Stimulated activated naive B cell treated with anti-CD40 and anti-IgM and Interleukin-4, amounts not matched to agents 10 μg/mL and 1 μg/mL and 100 μg/mL, for 72 hours (primary cell): ENCODE measurements at regions not wholly inside any gene's neighbourhood (a gene's known extent, or its start where the extent isn't known, plus 50 kb on each side); places are given as distances from the start of the nearest gene placed in this dataset.

ENCODE experiments used
- ATAC-seq, 2 donors: fragments of 150-1000 bp; cut with Tn5 transposase; replicated peaks; 2 replicates each; pipeline ENCODE4 v1.10.0; 2021; ENCODE audit warnings: moderate library complexity in 1 of 2
- DNase-seq: peaks from one replicate; pipeline ENCODE4 v3.0.0; 2021
- H3K27ac Mint-ChIP-seq: one replicate; pipeline ENCODE4 v1.8.0; 2022; ENCODE audit warnings: mild to moderate bottlenecking, mixed read lengths
- H3K27me3 Mint-ChIP-seq, 2 donors: one replicate each; pipeline ENCODE4 v1.8.0; 2022; ENCODE audit warnings: mixed read lengths in 2 of 2
- H3K36me3 Mint-ChIP-seq, 2 donors: one replicate each; pipeline ENCODE4 v1.8.0; 2022; ENCODE audit warnings: mixed read lengths in 2 of 2, mild to moderate bottlenecking in 1 of 2
- H3K4me1 Mint-ChIP-seq, 2 donors: one replicate each; pipeline ENCODE4 v1.8.0; 2022; ENCODE audit warnings: mixed read lengths in 2 of 2, mild to moderate bottlenecking in 1 of 2
- H3K4me3 Mint-ChIP-seq, 2 donors: one replicate each; pipeline ENCODE4 v1.8.0; 2022; ENCODE audit warnings: mild to moderate bottlenecking in 2 of 2, mixed read lengths in 2 of 2, moderate library complexity in 1 of 2
- H3K9me3 Mint-ChIP-seq, 2 donors: one replicate each; pipeline ENCODE4 v1.8.0; 2022; ENCODE audit warnings: mixed read lengths in 2 of 2, mild to moderate bottlenecking in 1 of 2

- DNase-seq (no peak), ATAC-seq (no peak)
- no peaks in the 10 kb centered on the region for H3K4me1 Mint-ChIP-seq
- no peaks in the 10 kb centered on the region for H3K36me3 Mint-ChIP-seq
- H3K9me3 Mint-ChIP-seq, result peaks cover 3 to 7% of the 10 kb centered on the region in 2 donors
- H3K27ac Mint-ChIP-seq, result no peak overlapping the region
- H3K4me3 Mint-ChIP-seq, result no peak overlapping the region
- peaks cover 0 to 5% of the 10 kb centered on the region in 2 donors for H3K27me3 Mint-ChIP-seq
Observed at GRCh38 chr6:18720075-18720474, 332.9 kb downstream of the RNF144B start.

DNA sequence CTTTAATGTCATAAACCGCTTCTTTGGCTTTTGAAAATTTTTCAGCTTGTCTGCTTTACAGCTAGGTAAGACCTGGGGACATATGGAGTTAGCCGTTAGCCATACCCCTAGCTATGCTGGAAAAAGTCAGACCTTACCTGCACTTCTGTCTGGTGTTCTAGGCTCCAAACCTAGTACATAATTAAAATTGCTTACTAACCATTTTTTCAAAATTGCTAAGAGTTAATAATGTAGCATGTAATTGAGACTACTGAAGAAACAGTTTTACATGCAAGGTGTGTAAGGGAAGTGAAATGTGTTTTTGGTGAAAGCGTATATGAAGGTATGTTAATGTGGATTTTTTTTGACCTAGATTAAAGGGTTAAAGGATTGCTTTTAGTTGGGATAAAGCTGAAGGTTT, 336.9 kb downstream of the RNF144B start:
- H3K9me3 Mint-ChIP-seq, result peaks cover 0 to 6% of the 10 kb centered on the region in 2 donors
- H3K36me3 Mint-ChIP-seq, result no peaks in the 10 kb centered on the region
- H3K4me3 Mint-ChIP-seq, result no peak overlapping the region
- H3K27ac Mint-ChIP-seq, result no peak overlapping the region
- H3K4me1 Mint-ChIP-seq, result no peaks in the 10 kb centered on the region
- H3K27me3 Mint-ChIP-seq, result peaks cover 0 to 5% of the 10 kb centered on the region in 2 donors
- no peak for ATAC-seq
- no peak for DNase-seq

GRCh38 chr6:18725449-18725848, 338.3 kb downstream of the RNF144B start:
- no peak for ATAC-seq

GRCh38 chr6:18733921-18734550, 346.9 kb downstream of the RNF144B start:
- Mint-ChIP-seq H3K36me3 (no peaks in the 10 kb centered on the region), H3K9me3 (peaks cover 9 to 15% of the 10 kb centered on the region in 2 donors), H3K4me3 (no peak overlapping the region), H3K27ac (no peak overlapping the region), H3K27me3 (peaks cover 0 to 4% of the 10 kb centered on the region in 2 donors), H3K4me1 (no peaks in the 10 kb centered on the region)
- ATAC-seq, result no peak
- no peak for DNase-seq

More at GRCh38 chr6:18725449-18725848, 338.3 kb downstream of the RNF144B start:
- H3K27me3 Mint-ChIP-seq, result no peaks in the 10 kb centered on the region
- no peaks in the 10 kb centered on the region for H3K36me3 Mint-ChIP-seq
- no peak overlapping the region for H3K27ac Mint-ChIP-seq
- no peak overlapping the region for H3K4me3 Mint-ChIP-seq
- no peaks in the 10 kb centered on the region for H3K4me1 Mint-ChIP-seq
- DNase-seq, result no peak
- peaks cover 0 to 8% of the 10 kb centered on the region in 2 donors for H3K9me3 Mint-ChIP-seq

DNA sequence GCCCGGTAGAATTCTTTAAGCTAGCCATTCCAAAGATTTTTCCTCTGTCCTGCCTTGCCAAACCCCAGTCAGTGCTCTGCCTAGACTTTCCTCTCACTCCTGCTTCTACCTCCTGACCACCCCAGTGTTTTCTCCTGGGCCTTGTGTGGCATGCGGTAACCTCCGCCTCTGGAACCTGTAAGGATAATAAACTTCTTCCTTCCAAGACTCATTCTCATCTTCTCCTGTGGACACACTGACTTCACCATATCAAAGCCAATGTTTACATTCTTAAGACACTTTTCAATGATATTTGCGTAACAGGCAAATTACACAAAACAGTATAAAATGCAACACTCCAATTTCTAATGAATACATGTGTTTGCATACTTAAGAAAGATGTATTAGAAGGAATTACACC, 354.6 kb downstream of the RNF144B start:
- Mint-ChIP-seq H3K4me1 (no peaks in the 10 kb centered on the region), H3K27me3 (peaks cover under 1 to 5% of the 10 kb centered on the region in 2 donors)

GRCh38 chr6:18742406-18742805, 355.3 kb downstream of the RNF144B start:
- Mint-ChIP-seq H3K36me3 (no peaks in the 10 kb centered on the region), H3K27me3 (peaks cover 0 to 5% of the 10 kb centered on the region in 2 donors), H3K9me3 (peaks cover 0 to 2% of the 10 kb centered on the region in 2 donors), H3K4me3 (no peak overlapping the region), H3K4me1 (no peaks in the 10 kb centered on the region), H3K27ac (no peak overlapping the region)
- ATAC-seq (no peak), DNase-seq (no peak)

More for the DNA sequence above, 354.6 kb downstream of the RNF144B start:
- Mint-ChIP-seq H3K36me3 (no peaks in the 10 kb centered on the region), H3K9me3 (peaks cover 0 to 2% of the 10 kb centered on the region in 2 donors), H3K4me3 (no peak overlapping the region), H3K27ac (no peak overlapping the region)
- ATAC-seq, result no peak
- no peak for DNase-seq

DNA sequence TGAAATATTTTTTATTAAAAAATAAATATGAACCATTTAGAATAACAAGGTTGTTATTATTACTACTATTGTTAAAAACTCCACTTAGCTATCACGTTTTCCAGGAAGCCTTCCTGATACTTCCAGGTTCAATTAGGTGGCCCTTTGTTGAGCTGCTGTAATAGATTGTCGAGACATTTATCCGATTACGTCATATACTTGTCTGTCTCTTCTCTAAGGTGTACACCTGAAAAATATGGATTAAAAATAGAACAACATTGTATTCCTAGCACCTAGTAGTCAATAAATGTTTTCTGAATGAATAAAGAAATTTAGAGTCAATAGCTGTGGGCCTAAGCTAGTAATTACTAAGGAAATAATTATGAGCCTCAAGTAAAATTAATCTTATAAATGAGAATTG, 359.6 kb downstream of the RNF144B start:
- Mint-ChIP-seq H3K27ac (no peak overlapping the region), H3K4me1 (peaks cover 0 to 6% of the 10 kb centered on the region in 2 donors), H3K4me3 (no peak overlapping the region), H3K36me3 (no peaks in the 10 kb centered on the region), H3K9me3 (peaks cover 0 to 3% of the 10 kb centered on the region in 2 donors), H3K27me3 (peaks cover 0 to 9% of the 10 kb centered on the region in 2 donors)
- ATAC-seq (no peak), DNase-seq (no peak)

- Mint-ChIP-seq H3K27me3 (peaks cover 0 to 6% of the 10 kb centered on the region in 2 donors), H3K4me1 (peaks cover 0 to 6% of the 10 kb centered on the region in 2 donors), H3K9me3 (peaks cover 0 to 2% of the 10 kb centered on the region in 2 donors), H3K36me3 (no peaks in the 10 kb centered on the region), H3K4me3 (no peak overlapping the region), H3K27ac (no peak overlapping the region)
- ATAC-seq (no peak), DNase-seq (no peak)
Observed at GRCh38 chr6:18748314-18748713, 361.2 kb downstream of the RNF144B start.

- H3K27ac Mint-ChIP-seq, result no peak overlapping the region
- H3K9me3 Mint-ChIP-seq, result peaks cover 0 to 2% of the 10 kb centered on the region in 2 donors
- no peaks in the 10 kb centered on the region for H3K36me3 Mint-ChIP-seq
- H3K4me1 Mint-ChIP-seq, result peaks cover 0 to 6% of the 10 kb centered on the region in 2 donors
- H3K27me3 Mint-ChIP-seq, result peaks cover 0 to 6% of the 10 kb centered on the region in 2 donors
- H3K4me3 Mint-ChIP-seq, result no peak overlapping the region
- DNase-seq, result no peak
- ATAC-seq, result no peak
Observed at GRCh38 chr6:18752278-18753068, 365.3 kb downstream of the RNF144B start.

GRCh38 chr6:18753076-18753475, 365.9 kb downstream of the RNF144B start:
- peaks cover 0 to 2% of the 10 kb centered on the region in 2 donors for H3K9me3 Mint-ChIP-seq
- H3K4me3 Mint-ChIP-seq, result no peak overlapping the region
- H3K4me1 Mint-ChIP-seq, result peaks cover 0 to 6% of the 10 kb centered on the region in 2 donors
- peaks cover 0 to 6% of the 10 kb centered on the region in 2 donors for H3K27me3 Mint-ChIP-seq
- DNase-seq (no peak), ATAC-seq (no peak)
- no peaks in the 10 kb centered on the region for H3K36me3 Mint-ChIP-seq
- no peak overlapping the region for H3K27ac Mint-ChIP-seq

GRCh38 chr6:18763086-18763485, 375.9 kb downstream of the RNF144B start:
- no peak overlapping the region for H3K4me3 Mint-ChIP-seq
- ATAC-seq, result no peak
- H3K27ac Mint-ChIP-seq, result no peak overlapping the region
- no peaks in the 10 kb centered on the region for H3K27me3 Mint-ChIP-seq
- H3K9me3 Mint-ChIP-seq, result peaks cover 3 to 4% of the 10 kb centered on the region in 2 donors
- no peaks in the 10 kb centered on the region for H3K4me1 Mint-ChIP-seq
- no peaks in the 10 kb centered on the region for H3K36me3 Mint-ChIP-seq
- no peak for DNase-seq

DNA sequence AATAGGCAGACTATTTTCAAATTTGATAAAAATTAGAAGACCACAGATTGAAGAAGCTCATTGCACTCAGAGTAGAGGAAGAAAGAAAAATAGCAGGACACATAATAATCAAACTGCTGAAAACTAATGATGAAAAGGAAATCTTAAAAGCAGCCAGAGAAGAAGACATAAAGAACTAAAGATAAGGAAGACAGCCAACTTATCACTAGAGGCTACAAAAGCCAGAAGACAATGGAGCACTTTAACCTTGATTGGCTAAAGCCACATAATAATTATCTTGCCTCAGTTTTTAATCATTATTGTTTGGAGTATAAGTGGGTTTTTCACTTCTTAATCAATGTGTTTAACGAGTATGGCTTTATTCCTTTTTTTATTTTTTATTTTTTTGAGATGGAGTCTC, 397.6 kb downstream of the RNF144B start:
- H3K9me3 Mint-ChIP-seq, result peaks cover 11 to 14% of the 10 kb centered on the region in 2 donors
- DNase-seq (no peak), ATAC-seq (no peak)
- no peaks in the 10 kb centered on the region for H3K27me3 Mint-ChIP-seq
- H3K4me3 Mint-ChIP-seq, result no peak overlapping the region
- H3K36me3 Mint-ChIP-seq, result no peaks in the 10 kb centered on the region
- H3K4me1 Mint-ChIP-seq, result no peaks in the 10 kb centered on the region
- no peak overlapping the region for H3K27ac Mint-ChIP-seq

- H3K9me3 Mint-ChIP-seq, result peaks cover 11 to 16% of the 10 kb centered on the region in 2 donors
- no peak overlapping the region for H3K27ac Mint-ChIP-seq
- DNase-seq (no peak), ATAC-seq (no peak)
- no peaks in the 10 kb centered on the region for H3K36me3 Mint-ChIP-seq
- no peak overlapping the region for H3K4me3 Mint-ChIP-seq
- H3K4me1 Mint-ChIP-seq, result no peaks in the 10 kb centered on the region
- H3K27me3 Mint-ChIP-seq, result no peaks in the 10 kb centered on the region
Observed at GRCh38 chr6:18785810-18786490, 398.8 kb downstream of the RNF144B start.

DNA sequence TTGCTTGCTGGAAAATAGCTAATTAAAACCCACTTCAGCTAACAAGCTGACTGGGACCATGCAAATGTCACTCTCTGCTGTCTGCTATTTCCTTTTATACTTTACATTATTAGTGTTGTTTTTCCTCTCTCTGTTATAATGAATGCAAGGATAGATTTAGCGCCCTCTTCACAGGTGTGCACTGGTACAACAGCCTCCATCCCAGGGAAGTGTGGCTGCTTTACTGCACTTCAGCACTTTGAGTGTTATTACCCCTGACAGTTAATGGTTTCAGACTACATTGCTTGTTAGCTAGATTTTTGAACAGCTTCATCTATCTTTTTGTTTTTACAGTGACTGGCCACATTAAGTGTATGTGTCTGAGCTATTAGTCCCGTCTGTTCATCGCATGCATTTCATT, 405.7 kb downstream of the RNF144B start:
- no peak for DNase-seq
- peaks cover 5 to 6% of the 10 kb centered on the region in 2 donors for H3K9me3 Mint-ChIP-seq
- no peak overlapping the region for H3K4me3 Mint-ChIP-seq
- ATAC-seq, result no peak
- H3K4me1 Mint-ChIP-seq, result no peaks in the 10 kb centered on the region
- H3K27ac Mint-ChIP-seq, result no peak overlapping the region
- no peaks in the 10 kb centered on the region for H3K27me3 Mint-ChIP-seq
- no peaks in the 10 kb centered on the region for H3K36me3 Mint-ChIP-seq
